ENCODE measurements at regions not wholly inside any gene's neighbourhood (a gene's known extent, or its start where the extent isn't known, plus 50 kb on each side); places are given as distances from the start of the nearest gene placed in this dataset.

DNA sequence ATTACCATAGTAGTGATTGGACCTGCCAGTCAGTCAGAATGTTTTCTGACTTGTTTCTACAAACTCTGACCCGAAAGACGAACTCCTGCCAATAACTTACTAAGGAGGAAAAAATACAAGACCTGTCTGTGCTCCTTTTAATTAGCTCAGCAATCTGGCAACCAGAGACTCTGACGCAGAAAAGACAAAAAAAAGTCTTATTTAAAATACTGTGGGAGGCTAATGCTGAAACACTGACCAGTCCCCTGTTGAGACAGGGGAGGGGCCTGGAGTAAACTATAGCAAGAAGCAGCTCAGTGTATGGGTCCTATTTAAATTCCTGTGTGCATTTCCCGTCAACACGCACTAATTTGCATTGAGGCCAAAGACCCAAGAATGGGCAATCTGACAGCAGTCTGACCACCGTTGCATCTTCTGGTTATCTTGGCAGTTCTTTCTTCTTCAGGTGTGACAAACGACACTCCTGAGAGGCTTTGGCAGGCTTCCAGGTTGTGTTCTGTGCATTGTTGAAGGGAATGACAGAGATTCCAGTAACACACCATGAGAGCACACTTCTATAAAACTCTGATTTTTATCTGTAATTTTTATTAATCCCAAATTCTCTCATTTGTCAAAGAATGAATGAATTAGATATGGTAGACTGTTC, 1114.3 kb downstream of the IGSF11 start:
- WGBS, 2 experiments (ENCODE audit: extremely low coverage in 1 of 2, insufficient coverage in 1 of 2, insufficient read length in 1 of 2, insufficient replicate concordance in 2 of 2, low coverage in 1 of 2, low lambda C conversion rate in 2 of 2, missing lambda C conversion rate in 1 of 2), result 83% methylated on average over 7 of the region's 7 CpGs; no CpG with 5 or more reads in 1 of the 2 experiments
- CTCF ChIA-PET (ENCODE audit: partially characterized antibody), result no interaction called here

More for the DNA sequence above, 1114.3 kb downstream of the IGSF11 start:
- H3K4ac ChIP-seq (replicated peaks; ENCODE audit: insufficient read length, low read depth, low read length), result no peak overlapping the region
- no peaks in the 10 kb centered on the region; a peak in 1 of 7 replicates for H3K27me3 ChIP-seq (replicated peaks in 1 of 4; ENCODE audit: control insufficient read depth in 3 of 4, extremely low read depth in 1 of 4, insufficient read depth in 3 of 4, low read length in 3 of 4)
- POLR2A ChIA-PET (ENCODE audit: partially characterized antibody), result no interaction called here
- TF ChIP-seq CHD1 (IDR thresholded peaks at IDR 0.05; ENCODE audit: low read depth, low read length), result no peak
- no peak for TF ChIP-seq SAP30 (IDR thresholded peaks at IDR 0.05; ENCODE audit: insufficient read depth, insufficient replicate concordance, low read length)
- TF ChIP-seq SRF (IDR thresholded peaks at IDR 0.05; ENCODE audit: low read depth, low read length), result no peak
- TF ChIP-seq RAD21 (IDR thresholded peaks at IDR 0.05 in 1 of 2, conservative IDR thresholded peaks at IDR 0.05 in 1 of 2; ENCODE audit: low read depth in 2 of 2, low read length in 2 of 2), result no peak
- TF ChIP-seq ASH2L (IDR thresholded peaks at IDR 0.05; ENCODE audit: low read length), result no peak
- TF ChIP-seq POU5F1 (IDR thresholded peaks at IDR 0.05; ENCODE audit: low read depth, low read length), result no peak
- no peak for TF ChIP-seq GTF2F1 (IDR thresholded peaks at IDR 0.05; ENCODE audit: borderline replicate concordance, low read depth, low read length)
- TF ChIP-seq KDM5A (IDR thresholded peaks at IDR 0.05; ENCODE audit: low read length), result no peak
- no peak overlapping the region for H3K27ac ChIP-seq (ENCODE audit: low read depth, low read length)
- H3K23me2 ChIP-seq (ENCODE audit: low read depth, low read length), result no peaks in the 10 kb centered on the region
- H3K79me2 ChIP-seq (ENCODE audit: control insufficient read depth in 1 of 2, insufficient read depth in 2 of 2, low read length in 2 of 2), result no peaks in the 10 kb centered on the region
- H3K18ac ChIP-seq (ENCODE audit: extremely low read depth, low read length), result no peak overlapping the region
- H2AFZ ChIP-seq (ENCODE audit: low read length), result no peak overlapping the region
- H3K9me3 ChIP-seq (ENCODE audit: insufficient read depth in 2 of 2, low read depth in 1 of 2, low read length in 1 of 2), result no peaks in the 10 kb centered on the region
- H2BK15ac ChIP-seq (ENCODE audit: low read length), result no peak overlapping the region
- no peak overlapping the region for H3K9ac ChIP-seq (replicated peaks in 1 of 4; ENCODE audit: extremely low read depth in 1 of 4, low read depth in 3 of 4, low read length in 3 of 4)
- H2BK12ac ChIP-seq (ENCODE audit: low read depth, low read length), result no peak overlapping the region
- H4K20me1 ChIP-seq (replicated peaks in 1 of 2; ENCODE audit: control insufficient read depth in 1 of 2, insufficient read depth in 2 of 2, low read length in 2 of 2), result no peaks in the 10 kb centered on the region
- peaks cover 0 to 10% (median 7%) of the 10 kb centered on the region in 4 experiments; a peak in 6 of 7 replicates for H3K4me1 ChIP-seq (replicated peaks in 1 of 4; ENCODE audit: control insufficient read depth in 3 of 4, insufficient read depth in 4 of 4, low read length in 3 of 4)
- FAIRE-seq (no peak), DNase-seq (ENCODE audit: low read depth in 1 of 2, low spot score in 2 of 2) (no peak)
- no peak overlapping the region for H2BK20ac ChIP-seq (ENCODE audit: low read length)
- H3K23ac ChIP-seq (ENCODE audit: insufficient read length), result no peak overlapping the region
- H3K4me3 ChIP-seq (ENCODE audit: extremely low read depth in 1 of 4, insufficient read depth in 2 of 4, low read depth in 3 of 4, low read length in 4 of 4), result no peak overlapping the region
- no peaks in the 10 kb centered on the region for H3K36me3 ChIP-seq (ENCODE audit: control insufficient read depth in 2 of 4, insufficient read depth in 4 of 4, low read length in 3 of 4)
- no peaks in the 10 kb centered on the region for H3K79me1 ChIP-seq (ENCODE audit: low read depth, low read length)
- no peak overlapping the region for H4K8ac ChIP-seq (ENCODE audit: extremely low read depth, insufficient read depth, low read length)
- no peak overlapping the region for H4K91ac ChIP-seq (replicated peaks; ENCODE audit: insufficient read length, low read length)
- H4K5ac ChIP-seq (ENCODE audit: insufficient read length, low read depth, low read length), result no peak overlapping the region
- no peak overlapping the region for H2BK120ac ChIP-seq (replicated peaks; ENCODE audit: low read depth, low read length)
- no peak overlapping the region for H3K56ac ChIP-seq (replicated peaks; ENCODE audit: insufficient read length, low read depth, low read length)
- H3K4me2 ChIP-seq (ENCODE audit: insufficient read depth in 1 of 2, low read depth in 2 of 2, low read length in 2 of 2), result no peak overlapping the region
- H3K14ac ChIP-seq (ENCODE audit: insufficient read length), result no peak overlapping the region
- H2BK5ac ChIP-seq (ENCODE audit: low read depth, low read length), result no peak overlapping the region
- no peak overlapping the region for H2AK5ac ChIP-seq (ENCODE audit: low read depth, low read length)
